ENCODE measurements at regions not wholly inside any gene's neighbourhood (a gene's known extent, or its start where the extent isn't known, plus 50 kb on each side); places are given as distances from the start of the nearest gene placed in this dataset.

GRCh38 chr2:83650161-83650560, 808.9 kb downstream of the SUCLG1 start:
- DNase-seq (ENCODE audit: low spot score), result no peak

- no peak for DNase-seq (ENCODE audit: low spot score)
These were observed 818.6 kb downstream of the SUCLG1 start for GRCh38 chr2:83640506-83640905.

GRCh38 chr2:83633423-83633822, 825.7 kb downstream of the SUCLG1 start:
- DNase-seq (ENCODE audit: low spot score), result no peak

GRCh38 chr2:83630351-83630750, 828.7 kb downstream of the SUCLG1 start:
- DNase-seq (ENCODE audit: low spot score), result no peak

GRCh38 chr2:83615511-83615910, 843.6 kb downstream of the SUCLG1 start:
- no peak for DNase-seq (ENCODE audit: low spot score)

GRCh38 chr2:83613178-83613577, 845.9 kb downstream of the SUCLG1 start:
- DNase-seq (ENCODE audit: low spot score), result no peak

- no peak for DNase-seq (ENCODE audit: low spot score)
These were observed 856.3 kb downstream of the SUCLG1 start for GRCh38 chr2:83602753-83603152.

GRCh38 chr2:83596592-83597282, 862.3 kb downstream of the SUCLG1 start:
- no peak for DNase-seq (ENCODE audit: low spot score)

- DNase-seq (ENCODE audit: low spot score), result no peak
These were observed 863.2 kb downstream of the SUCLG1 start for GRCh38 chr2:83595926-83596325.

- no peak for DNase-seq (ENCODE audit: low spot score)
These were observed 863.9 kb downstream of the SUCLG1 start for GRCh38 chr2:83595121-83595690.

- no peak for DNase-seq (ENCODE audit: low spot score)
These were observed 864.6 kb downstream of the SUCLG1 start for GRCh38 chr2:83594241-83595120.

- no peak for DNase-seq (ENCODE audit: low spot score)
These were observed 871.8 kb downstream of the SUCLG1 start for GRCh38 chr2:83587309-83587708.

- DNase-seq (ENCODE audit: low spot score), result no peak
These were observed 873.8 kb downstream of the SUCLG1 start for GRCh38 chr2:83585250-83585649.

- no peak for DNase-seq (ENCODE audit: low spot score)
These were observed 874.4 kb downstream of the SUCLG1 start for GRCh38 chr2:83584672-83585071.

- DNase-seq (ENCODE audit: low spot score), result no peak
These were observed 876.5 kb downstream of the SUCLG1 start for GRCh38 chr2:83582589-83582988.

- no peak for DNase-seq (ENCODE audit: low spot score)
These were observed 879.6 kb downstream of the SUCLG1 start for GRCh38 chr2:83579507-83579906.

- no peak for DNase-seq (ENCODE audit: low spot score)
These were observed 880.7 kb downstream of the SUCLG1 start for GRCh38 chr2:83578405-83578804.

GRCh38 chr2:83574614-83575013, 884.5 kb downstream of the SUCLG1 start:
- DNase-seq (ENCODE audit: low spot score), result no peak

- DNase-seq (ENCODE audit: low spot score), result no peak
These were observed 886.0 kb downstream of the SUCLG1 start for GRCh38 chr2:83573060-83573459.

GRCh38 chr2:83572400-83572799, 886.7 kb downstream of the SUCLG1 start:
- DNase-seq (ENCODE audit: low spot score), result no peak

GRCh38 chr2:83567551-83567950, 891.5 kb downstream of the SUCLG1 start:
- no peak for DNase-seq (ENCODE audit: low spot score)

GRCh38 chr2:83565626-83566025, 893.5 kb downstream of the SUCLG1 start:
- DNase-seq (ENCODE audit: low spot score), result no peak

GRCh38 chr2:83565181-83565580, 893.9 kb downstream of the SUCLG1 start:
- DNase-seq (ENCODE audit: low spot score), result no peak
